Esophagus muscularis mucosa (tissue), 4 donors: ENCODE measurements at regions not wholly inside any gene's neighbourhood (a gene's known extent, or its start where the extent isn't known, plus 50 kb on each side); places are given as distances from the start of the nearest gene placed in this dataset.

ENCODE experiments used
- CTCF ChIP-seq, 3 experiments: fragments of 200-600 bp in 2 of 3; fragments of 450-650 bp in 1 of 3; sonication (generic) in 2 of 3; IDR thresholded peaks; one replicate each; pipeline ENCODE4 v1.5.1; 2017 to 2019; ENCODE audit warnings: antibody characterized with exemption in 3 of 3, mild to moderate bottlenecking in 2 of 3, moderate library complexity in 1 of 3
- EP300 ChIP-seq: sonication (generic); formaldehyde crosslinking; IDR thresholded peaks from one replicate; pipeline ENCODE4 v1.6.1; 2017; ENCODE audit warnings: antibody characterized with exemption
- POLR2A ChIP-seq: fragments of 450-650 bp; IDR thresholded peaks from one replicate; pipeline ENCODE4 v1.6.1; 2017; ENCODE audit warnings: antibody characterized with exemption, moderate library complexity, mild to moderate bottlenecking, low read depth
- POLR2AphosphoS5 ChIP-seq, 2 donors: sonication (generic); formaldehyde crosslinking; IDR thresholded peaks; one replicate each; pipeline ENCODE4 v1.6.1; 2017; ENCODE audit warnings: antibody characterized with exemption in 2 of 2

- no peak for TF ChIP-seq CTCF (IDR thresholded peaks at IDR 0.05)
- no peak for TF ChIP-seq POLR2A
- TF ChIP-seq POLR2AphosphoS5 (IDR thresholded peaks at IDR 0.05) = no peak
- no peak for TF ChIP-seq EP300
Observed at GRCh38 chr7:53446170-53446569, 410.7 kb downstream of the POM121L12 start.
